HFFc6 (cell line): ENCODE measurements at regions not wholly inside any gene's neighbourhood (a gene's known extent, or its start where the extent isn't known, plus 50 kb on each side); places are given as distances from the start of the nearest gene placed in this dataset.

Experiments
- DNase-seq: peaks from one replicate; pipeline ENCODE4 v3.0.0-alpha.2; 2018
- H3K27ac Mint-ChIP-seq: 2 replicates; pipeline ENCODE4 v1.8.0; 2020; ENCODE audit warnings: mild to moderate bottlenecking, mixed read lengths
- H3K27me3 Mint-ChIP-seq: 2 replicates; pipeline ENCODE4 v1.8.0; 2021; ENCODE audit warnings: mild to moderate bottlenecking, moderate library complexity, mixed read lengths; ENCODE audit not compliant: insufficient read depth
- H3K36me3 Mint-ChIP-seq: 2 replicates; pipeline ENCODE4 v1.8.0; 2021; ENCODE audit warnings: low read depth, mixed read lengths
- H3K4me1 Mint-ChIP-seq: 2 replicates; pipeline ENCODE4 v1.8.0; 2020; ENCODE audit warnings: low read depth, mixed read lengths
- H3K4me3 Mint-ChIP-seq: 2 replicates; pipeline ENCODE4 v1.8.0; 2020; ENCODE audit warnings: mild to moderate bottlenecking, moderate library complexity, mixed read lengths
- H3K9me3 Mint-ChIP-seq: 2 replicates; pipeline ENCODE4 v1.8.0; 2020; ENCODE audit warnings: mild to moderate bottlenecking, mixed read lengths
- TF ChIP-seq, protein P1 (sequence below): fragments of 200-600 bp; sonication (generic); IDR thresholded peaks from 2 replicates; pipeline ENCODE4 v1.5.0; 2021; ENCODE audit warnings: antibody characterized with exemption, mild to moderate bottlenecking

DNA sequence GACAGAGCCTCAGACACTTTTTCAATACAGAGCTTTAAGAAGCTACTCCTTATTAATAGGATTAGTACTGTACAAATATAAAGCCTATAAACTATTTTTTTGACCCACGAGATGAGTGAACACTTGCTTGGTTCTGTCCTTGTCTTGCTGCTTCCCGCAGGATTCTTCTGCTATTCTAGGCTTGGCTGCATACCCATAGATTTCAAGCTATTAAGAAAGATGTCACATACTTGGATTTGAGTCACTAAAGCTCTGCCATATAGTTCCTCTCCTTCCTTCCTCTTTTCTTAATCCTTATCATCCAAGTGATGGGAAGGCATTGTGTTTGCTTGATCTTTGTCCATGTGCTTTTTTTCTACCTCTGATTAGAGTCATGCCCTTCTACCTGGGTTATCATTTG is 361.2 kb upstream of the TRPC7 start:
- TF ChIP-seq, protein P1, sequence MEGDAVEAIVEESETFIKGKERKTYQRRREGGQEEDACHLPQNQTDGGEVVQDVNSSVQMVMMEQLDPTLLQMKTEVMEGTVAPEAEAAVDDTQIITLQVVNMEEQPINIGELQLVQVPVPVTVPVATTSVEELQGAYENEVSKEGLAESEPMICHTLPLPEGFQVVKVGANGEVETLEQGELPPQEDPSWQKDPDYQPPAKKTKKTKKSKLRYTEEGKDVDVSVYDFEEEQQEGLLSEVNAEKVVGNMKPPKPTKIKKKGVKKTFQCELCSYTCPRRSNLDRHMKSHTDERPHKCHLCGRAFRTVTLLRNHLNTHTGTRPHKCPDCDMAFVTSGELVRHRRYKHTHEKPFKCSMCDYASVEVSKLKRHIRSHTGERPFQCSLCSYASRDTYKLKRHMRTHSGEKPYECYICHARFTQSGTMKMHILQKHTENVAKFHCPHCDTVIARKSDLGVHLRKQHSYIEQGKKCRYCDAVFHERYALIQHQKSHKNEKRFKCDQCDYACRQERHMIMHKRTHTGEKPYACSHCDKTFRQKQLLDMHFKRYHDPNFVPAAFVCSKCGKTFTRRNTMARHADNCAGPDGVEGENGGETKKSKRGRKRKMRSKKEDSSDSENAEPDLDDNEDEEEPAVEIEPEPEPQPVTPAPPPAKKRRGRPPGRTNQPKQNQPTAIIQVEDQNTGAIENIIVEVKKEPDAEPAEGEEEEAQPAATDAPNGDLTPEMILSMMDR = no peak
- H3K27ac Mint-ChIP-seq = no peak overlapping the region
- H3K4me3 Mint-ChIP-seq = no peak overlapping the region
- no peak for DNase-seq
- peaks cover 41% of the 10 kb centered on the region for H3K4me1 Mint-ChIP-seq
- no peaks in the 10 kb centered on the region for H3K9me3 Mint-ChIP-seq
- H3K36me3 Mint-ChIP-seq = no peaks in the 10 kb centered on the region
- H3K27me3 Mint-ChIP-seq = peaks cover 8% of the 10 kb centered on the region

DNA sequence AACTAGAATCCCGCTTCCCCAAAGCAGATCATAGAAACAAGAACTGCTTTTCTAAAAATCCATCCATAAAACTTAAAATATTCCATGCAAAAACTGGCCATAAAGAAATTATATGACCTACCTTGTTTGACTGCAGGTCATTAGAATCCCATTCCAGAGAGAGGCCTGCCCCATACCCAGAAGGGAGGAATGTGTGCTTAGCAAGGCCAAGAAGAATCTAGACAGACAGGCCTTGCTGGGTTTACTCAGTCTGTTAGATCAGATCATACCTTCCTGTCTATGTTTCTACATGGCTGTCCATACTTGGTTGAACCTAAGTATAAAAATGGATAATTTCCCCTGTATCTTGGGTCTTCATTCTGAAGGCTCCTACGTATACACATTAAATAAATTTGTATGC is 358.8 kb upstream of the TRPC7 start:
- Mint-ChIP-seq H3K36me3 (no peaks in the 10 kb centered on the region), H3K27ac (no peak overlapping the region), H3K9me3 (no peaks in the 10 kb centered on the region), H3K4me1 (peaks cover 19% of the 10 kb centered on the region), H3K4me3 (no peak overlapping the region), H3K27me3 (peaks cover 14% of the 10 kb centered on the region)
- no peak for DNase-seq
- TF ChIP-seq, protein P1 = no peak

GRCh38 chr5:136722581-136722980 is 357.2 kb upstream of the TRPC7 start:
- H3K4me1 Mint-ChIP-seq = peaks cover 12% of the 10 kb centered on the region; the same call in 1 of the 2 replicates
- H3K9me3 Mint-ChIP-seq = no peaks in the 10 kb centered on the region
- no peak for DNase-seq
- no peak overlapping the region for H3K4me3 Mint-ChIP-seq
- no peaks in the 10 kb centered on the region for H3K36me3 Mint-ChIP-seq
- H3K27me3 Mint-ChIP-seq = peaks cover 16% of the 10 kb centered on the region
- TF ChIP-seq, protein P1 = no peak
- H3K27ac Mint-ChIP-seq = no peak overlapping the region

GRCh38 chr5:136722086-136722485 is 356.7 kb upstream of the TRPC7 start:
- no peak for DNase-seq
- Mint-ChIP-seq H3K4me3 (no peak overlapping the region), H3K9me3 (no peaks in the 10 kb centered on the region), H3K27me3 (peaks cover 16% of the 10 kb centered on the region), H3K27ac (no peak overlapping the region), H3K36me3 (no peaks in the 10 kb centered on the region), H3K4me1 (peaks cover 12% of the 10 kb centered on the region; the same call in 1 of the 2 replicates)
- TF ChIP-seq, protein P1 = no peak

- H3K36me3 Mint-ChIP-seq = no peaks in the 10 kb centered on the region
These were observed 355.3 kb upstream of the TRPC7 start for GRCh38 chr5:136720674-136721073.

More at GRCh38 chr5:136720674-136721073, 355.3 kb upstream of the TRPC7 start:
- peaks cover 16% of the 10 kb centered on the region for H3K27me3 Mint-ChIP-seq
- DNase-seq = no peak
- H3K4me1 Mint-ChIP-seq = peaks cover 6% of the 10 kb centered on the region; the same call in 1 of the 2 replicates
- H3K9me3 Mint-ChIP-seq = no peaks in the 10 kb centered on the region
- no peak overlapping the region for H3K4me3 Mint-ChIP-seq
- TF ChIP-seq, protein P1 = no peak
- H3K27ac Mint-ChIP-seq = no peak overlapping the region
